ENCODE measurements at regions not wholly inside any gene's neighbourhood (a gene's known extent, or its start where the extent isn't known, plus 50 kb on each side); places are given as distances from the start of the nearest gene placed in this dataset.
"Not testable (repeated sequence)": the region's sequence is repeated elsewhere in the genome, so short reads cannot be mapped to it uniquely, and the experiment has no call there.

- H3K4me3 ChIP-seq = no peak overlapping the region
Observed at GRCh38 chr2:238776003-238776760, 71.7 kb upstream of the TWIST2 start.

GRCh38 chr2:238776761-238777046, 71.2 kb upstream of the TWIST2 start:
- not testable (repeated sequence) for H3K36me3 ChIP-seq; DNase-seq (ENCODE audit: low spot score in 2 of 2); H3K27me3 ChIP-seq; H3K27ac ChIP-seq; H3K4me3 ChIP-seq; H3K9me3 ChIP-seq
- H3K4me1 ChIP-seq = peaks cover 0 to 11% (median 0%) of the 10 kb centered on the region in 4 donors
- 35 to 39% methylated on average over 8 of the region's 8 CpGs for WGBS, 2 donors

More at GRCh38 chr2:238776003-238776760, 71.7 kb upstream of the TWIST2 start:
- Histone ChIP-seq H3K4me1 (peaks cover 0 to 16% (median 0%) of the 10 kb centered on the region in 4 donors), H3K27me3 (peaks cover 0 to 10% of the 10 kb centered on the region in 2 donors), H3K36me3 (no peaks in the 10 kb centered on the region), H3K27ac (no peak overlapping the region), H3K9me3 (no peaks in the 10 kb centered on the region)
- no peak for DNase-seq (ENCODE audit: low spot score in 2 of 2)
- WGBS, 2 donors = 69 to 74% methylated on average over 20 of the region's 20 CpGs
- TF ChIP-seq CTCF (IDR thresholded peaks at IDR 0.05) (no peak), POLR2A (IDR thresholded peaks at IDR 0.05) (no peak), EP300 (IDR thresholded peaks at IDR 0.05) (no peak)

- no peak overlapping the region for H3K27ac ChIP-seq
- H3K4me1 ChIP-seq = peaks cover 0 to 9% (median 0%) of the 10 kb centered on the region in 4 donors
- H3K27me3 ChIP-seq = no peaks in the 10 kb centered on the region
- H3K4me3 ChIP-seq = no peak overlapping the region
- WGBS, 2 donors = 54 to 64% methylated on average over 11 to 12 of the region's 15 CpGs
- no peaks in the 10 kb centered on the region for H3K36me3 ChIP-seq
- H3K9me3 ChIP-seq = no peaks in the 10 kb centered on the region
- TF ChIP-seq EP300 (IDR thresholded peaks at IDR 0.05) (no peak), CTCF (IDR thresholded peaks at IDR 0.05) (no peak), POLR2A (IDR thresholded peaks at IDR 0.05) (no peak)
- no peak for DNase-seq (ENCODE audit: low spot score in 2 of 2)
Observed at GRCh38 chr2:238777369-238778067, 70.4 kb upstream of the TWIST2 start.

- TF ChIP-seq POLR2A (IDR thresholded peaks at IDR 0.05) = no peak
- peak in 1 of 2 donors; percentile 41 for TF ChIP-seq EP300 (IDR thresholded peaks at IDR 0.05)
- TF ChIP-seq CTCF (IDR thresholded peaks at IDR 0.05) = peak; percentile 79 to 86 (median 83)
- no peaks in the 10 kb centered on the region for H3K36me3 ChIP-seq
- H3K9me3 ChIP-seq = no peaks in the 10 kb centered on the region
- 21 to 23% methylated on average over 17 of the region's 17 CpGs for WGBS, 2 donors
- H3K4me3 ChIP-seq = no peak overlapping the region
- no peaks in the 10 kb centered on the region for H3K27me3 ChIP-seq
- peak; percentile 39 to 67 for DNase-seq (ENCODE audit: low spot score in 2 of 2)
- H3K27ac ChIP-seq = peak overlapping the region in 3 of 4 donors; percentile 7 to 58 (median 23)
- H3K4me1 ChIP-seq = peaks cover 0 to 21% (median 0%) of the 10 kb centered on the region in 4 donors
Observed at GRCh38 chr2:238784671-238785527, 63.0 kb upstream of the TWIST2 start.

GRCh38 chr2:238785528-238785860, 62.4 kb upstream of the TWIST2 start:
- H3K27ac ChIP-seq = peak overlapping the region in 1 of 4 donors; percentile 58
- no peaks in the 10 kb centered on the region for H3K9me3 ChIP-seq
- H3K4me1 ChIP-seq = peaks cover 0 to 25% (median 0%) of the 10 kb centered on the region in 4 donors
- 68 to 83% methylated on average over 9 of the region's 9 CpGs for WGBS, 2 donors
- H3K27me3 ChIP-seq = no peaks in the 10 kb centered on the region
- TF ChIP-seq EP300 (IDR thresholded peaks at IDR 0.05) (no peak), CTCF (IDR thresholded peaks at IDR 0.05) (no peak), POLR2A (IDR thresholded peaks at IDR 0.05) (no peak)
- H3K36me3 ChIP-seq = no peaks in the 10 kb centered on the region
- no peak for DNase-seq (ENCODE audit: low spot score in 2 of 2)
- no peak overlapping the region for H3K4me3 ChIP-seq

Measured in tibial nerve (tissue), 4 donors.